Transverse colon (tissue), 4 donors: ENCODE measurements at regions not wholly inside any gene's neighbourhood (a gene's known extent, or its start where the extent isn't known, plus 50 kb on each side); places are given as distances from the start of the nearest gene placed in this dataset.
A peak's percentile ranks its signal among the peaks of the same experiment; 100 is the strongest.

Experiments used
- DNase-seq: peaks from one replicate; pipeline ENCODE4 v3.0.0-alpha.2; 2019
- H3K27ac ChIP-seq, 4 donors: fragments of 200-600 bp; sonication (generic); 2 replicates each; pipeline ENCODE4 v1.5.1; 2016 to 2018; ENCODE audit warnings: inconsistent platforms in 4 of 4
- H3K27me3 ChIP-seq: fragments of 200-600 bp; sonication (generic); 2 replicates; pipeline ENCODE4 v1.5.1; 2017; ENCODE audit warnings: inconsistent platforms
- H3K36me3 ChIP-seq, 4 donors: fragments of 200-600 bp; sonication (generic); 2 replicates each; pipeline ENCODE4 v1.5.1; 2017 to 2019; ENCODE audit warnings: inconsistent platforms in 4 of 4
- H3K4me1 ChIP-seq, 4 donors: fragments of 200-600 bp; sonication (generic); 2 replicates each; pipeline ENCODE4 v1.5.1; 2017 to 2020; ENCODE audit warnings: inconsistent platforms in 4 of 4
- H3K4me3 ChIP-seq, 4 donors: fragments of 200-600 bp; sonication (generic); 1 replicate in 1 of 4; 2 replicates in 3 of 4; pipeline versions ENCODE4 v1.5.1 to v1.6.1; 2017 to 2019; ENCODE audit warnings: inconsistent platforms in 4 of 4
- H3K9me3 ChIP-seq, 2 donors: fragments of 200-600 bp; sonication (generic); 2 replicates each; pipeline ENCODE4 v1.5.1; 2017 to 2019; ENCODE audit warnings: inconsistent platforms in 2 of 2
- CTCF ChIP-seq, 5 experiments: fragments of 200-600 bp in 3 of 5; fragments of 450-650 bp in 2 of 5; sonication (generic) in 3 of 5; IDR thresholded peaks; 1 replicate in 2 of 5; 2 replicates in 3 of 5; pipeline ENCODE4 v1.5.1; 2016 to 2017; ENCODE audit warnings: antibody characterized with exemption in 5 of 5, inconsistent platforms in 3 of 5, mild to moderate bottlenecking in 2 of 5, moderate library complexity in 1 of 5
- EP300 ChIP-seq: sonication (generic); formaldehyde crosslinking; IDR thresholded peaks from one replicate; pipeline ENCODE4 v1.6.1; 2017; ENCODE audit warnings: antibody characterized with exemption, low read depth
- POLR2A ChIP-seq: fragments of 450-650 bp; IDR thresholded peaks from one replicate; pipeline ENCODE4 v1.6.1; 2016; ENCODE audit warnings: antibody characterized with exemption, mild to moderate bottlenecking, moderate library complexity
- POLR2AphosphoS5 ChIP-seq, 3 donors: sonication (generic); formaldehyde crosslinking; IDR thresholded peaks; one replicate each; pipeline ENCODE4 v1.6.1; 2016; ENCODE audit warnings: antibody characterized with exemption in 3 of 3
- WGBS, 2 donors: methylation state at CpG; one replicate each; pipeline ENCODE4 v1.1.5; 2018; ENCODE audit warnings: low coverage in 1 of 2; 5-methylcytosine and 5-hydroxymethylcytosine counted together
- in situ Hi-C, 4 donors: fragments of 200-750 bp; cut with MboI; loops; one replicate each; pipeline versions ENCODE4 v1.15.0 to v1.15.1; 2017; ENCODE audit warnings: low sequenced_read_pairs in 3 of 4, low pct_ligation_motif_present in 1 of 4, low pct_unique_long_range_greater_than_20kb in 1 of 4
- intact Hi-C: fragments of 100-400 bp; cut with DNase I; formaldehyde crosslinking; loops from one replicate; pipeline ENCODE4 v1.15.1; 2023; ENCODE audit warnings: low total_unique reads

- H3K4me3 ChIP-seq: no peak overlapping the region
- H3K9me3 ChIP-seq: no peaks in the 10 kb centered on the region
- H3K4me1 ChIP-seq: peaks cover 0 to 9% (median 2%) of the 10 kb centered on the region in 4 donors
- WGBS, 2 donors: 79 to 80% methylated on average over 5 to 12 of the region's 12 CpGs
- TF ChIP-seq EP300 (no peak), CTCF (IDR thresholded peaks at IDR 0.05) (no peak)
- no peak for DNase-seq
- intact Hi-C loops (no loop called here), in situ Hi-C loops (no loop called here)
- H3K36me3 ChIP-seq: no peaks in the 10 kb centered on the region
- H3K27me3 ChIP-seq: no peaks in the 10 kb centered on the region
- H3K27ac ChIP-seq: no peak overlapping the region
Observed at GRCh38 chr16:86042996-86043725, 144.2 kb downstream of the IRF8 start.

GRCh38 chr16:86044241-86044671, 145.3 kb downstream of the IRF8 start:
- H3K27me3 ChIP-seq: peaks cover 5% of the 10 kb centered on the region
- DNase-seq: peak; percentile 39
- in situ Hi-C loops: no loop called here

GRCh38 chr16:86044881-86045590, 146.1 kb downstream of the IRF8 start:
- Histone ChIP-seq H3K36me3 (no peaks in the 10 kb centered on the region), H3K9me3 (no peaks in the 10 kb centered on the region), H3K27ac (no peak overlapping the region), H3K4me3 (no peak overlapping the region), H3K27me3 (peaks cover 5% of the 10 kb centered on the region), H3K4me1 (no peaks in the 10 kb centered on the region)
- no peak for TF ChIP-seq POLR2A
- TF ChIP-seq POLR2AphosphoS5 (IDR thresholded peaks at IDR 0.05): no peak
- TF ChIP-seq CTCF (IDR thresholded peaks at IDR 0.05): no peak
- TF ChIP-seq EP300: no peak
- intact Hi-C loops: no loop called here
- peak; percentile 24 for DNase-seq
- in situ Hi-C loops: no loop called here
- WGBS, 2 donors: 30% methylated on average over 8 of the region's 8 CpGs; no CpG with 5 or more reads in 1 of the 2 donors

More at GRCh38 chr16:86044241-86044671, 145.3 kb downstream of the IRF8 start:
- Histone ChIP-seq H3K9me3 (no peaks in the 10 kb centered on the region), H3K27ac (no peak overlapping the region), H3K4me1 (no peaks in the 10 kb centered on the region), H3K4me3 (no peak overlapping the region), H3K36me3 (no peaks in the 10 kb centered on the region)
- TF ChIP-seq CTCF (IDR thresholded peaks at IDR 0.05) (peak; percentile 15 to 42 (median 31)), POLR2A (no peak)
- 40 to 75% methylated on average over 1 to 11 of the region's 11 CpGs for WGBS, 2 donors
- intact Hi-C loops: no loop called here

GRCh38 chr16:86045591-86045971, 146.6 kb downstream of the IRF8 start:
- WGBS, 2 donors: 76 to 77% methylated on average over 2 to 8 of the region's 8 CpGs
- peak; percentile 1 for DNase-seq
- Histone ChIP-seq H3K4me3 (no peak overlapping the region), H3K27me3 (peaks cover 5% of the 10 kb centered on the region), H3K4me1 (no peaks in the 10 kb centered on the region), H3K27ac (no peak overlapping the region), H3K36me3 (no peaks in the 10 kb centered on the region), H3K9me3 (no peaks in the 10 kb centered on the region)
- in situ Hi-C loops: no loop called here
- TF ChIP-seq POLR2AphosphoS5 (IDR thresholded peaks at IDR 0.05) (no peak), EP300 (no peak), POLR2A (no peak), CTCF (IDR thresholded peaks at IDR 0.05) (no peak)
- intact Hi-C loops: no loop called here
